ENCODE measurements at regions not wholly inside any gene's neighbourhood (a gene's known extent, or its start where the extent isn't known, plus 50 kb on each side); places are given as distances from the start of the nearest gene placed in this dataset.
"Not testable (repeated sequence)": the region's sequence is repeated elsewhere in the genome, so short reads cannot be mapped to it uniquely, and the experiment has no call there.

DNA sequence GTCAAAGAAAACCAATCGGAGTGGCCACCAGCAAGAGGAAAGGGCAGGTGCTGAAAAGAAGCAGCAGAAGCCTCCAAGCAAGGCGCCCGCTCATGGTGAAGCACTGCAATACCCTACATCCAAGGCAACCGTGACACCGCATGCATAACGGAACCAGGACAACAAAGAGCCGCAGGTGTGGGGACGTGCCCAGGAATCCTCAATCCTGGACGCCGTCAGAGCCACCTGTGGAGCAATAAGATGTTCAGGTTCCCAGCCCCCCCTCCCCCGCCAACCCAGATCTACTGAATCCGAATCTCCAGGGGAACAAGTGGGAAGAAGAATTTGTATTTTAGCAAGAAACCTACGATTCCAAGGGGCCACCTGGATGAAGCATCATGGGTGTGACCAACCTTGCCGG lies 70.8 kb downstream of the SHANK2 start:
- no peaks in the 10 kb centered on the region for H3K4me1 ChIP-seq (ENCODE audit: control insufficient read depth, insufficient read depth, low read length)
- intact Hi-C loops (cut with DNase I): no loop called here
- H3K4me3 ChIP-seq (ENCODE audit: low read length): no peak overlapping the region
- no peak for ATAC-seq
- WGBS: 84% methylated on average over 14 of the region's 14 CpGs
- no peaks in the 10 kb centered on the region for H3K9me3 ChIP-seq (ENCODE audit: control insufficient read depth, low read length)
- DNase-seq: no peak
- no peak overlapping the region for H3K27ac ChIP-seq (ENCODE audit: low read length)
- no peaks in the 10 kb centered on the region for H3K27me3 ChIP-seq (ENCODE audit: control insufficient read depth, insufficient read depth)

DNA sequence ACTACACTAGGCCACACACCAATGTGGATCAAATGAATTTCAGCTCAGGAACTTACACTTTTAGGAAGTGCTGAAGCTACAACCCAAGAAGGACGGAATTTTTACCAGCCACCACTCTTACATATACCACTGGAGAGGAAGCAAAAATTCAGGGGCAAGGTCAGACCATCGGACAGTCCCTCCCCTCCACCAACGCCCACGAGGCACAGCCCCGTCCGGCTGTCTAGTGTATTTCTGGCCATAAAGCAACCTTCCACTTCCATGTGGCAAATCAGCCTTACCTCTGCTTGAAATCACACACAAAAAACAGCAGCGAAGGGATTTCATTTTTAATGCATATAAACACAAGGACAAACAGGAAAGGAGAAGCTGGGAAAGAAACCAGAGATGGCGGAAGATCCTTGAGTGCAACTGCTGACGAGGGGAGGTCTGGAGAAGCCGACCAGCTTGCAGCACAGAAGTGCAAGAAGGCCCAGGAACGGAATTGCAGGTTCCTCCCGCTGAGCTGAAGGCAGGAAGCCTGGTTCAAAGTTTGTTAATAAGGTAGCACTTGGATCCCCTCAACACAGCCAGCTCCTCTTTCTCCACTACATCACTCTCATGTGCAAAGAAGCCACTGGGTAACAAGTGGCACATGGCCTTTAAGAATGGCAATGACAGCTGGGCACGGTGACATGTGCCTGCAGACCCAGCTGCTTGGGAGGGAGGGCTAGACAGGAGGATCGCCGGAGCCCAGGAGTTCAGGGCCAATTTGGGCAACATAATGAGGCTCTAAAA lies 71.5 kb downstream of the SHANK2 start:
- H3K9me3 ChIP-seq (ENCODE audit: control insufficient read depth, low read length): no peaks in the 10 kb centered on the region
- H3K27ac ChIP-seq (ENCODE audit: low read length): no peak overlapping the region
- H3K4me1 ChIP-seq (ENCODE audit: control insufficient read depth, insufficient read depth, low read length): no peaks in the 10 kb centered on the region
- no peaks in the 10 kb centered on the region for H3K27me3 ChIP-seq (ENCODE audit: control insufficient read depth, insufficient read depth)
- ATAC-seq: no peak
- H3K4me3 ChIP-seq (ENCODE audit: low read length): no peak overlapping the region
- 65% methylated on average over 15 of the region's 15 CpGs for WGBS
- DNase-seq: no peak
- intact Hi-C loops (cut with DNase I): no loop called here

DNA sequence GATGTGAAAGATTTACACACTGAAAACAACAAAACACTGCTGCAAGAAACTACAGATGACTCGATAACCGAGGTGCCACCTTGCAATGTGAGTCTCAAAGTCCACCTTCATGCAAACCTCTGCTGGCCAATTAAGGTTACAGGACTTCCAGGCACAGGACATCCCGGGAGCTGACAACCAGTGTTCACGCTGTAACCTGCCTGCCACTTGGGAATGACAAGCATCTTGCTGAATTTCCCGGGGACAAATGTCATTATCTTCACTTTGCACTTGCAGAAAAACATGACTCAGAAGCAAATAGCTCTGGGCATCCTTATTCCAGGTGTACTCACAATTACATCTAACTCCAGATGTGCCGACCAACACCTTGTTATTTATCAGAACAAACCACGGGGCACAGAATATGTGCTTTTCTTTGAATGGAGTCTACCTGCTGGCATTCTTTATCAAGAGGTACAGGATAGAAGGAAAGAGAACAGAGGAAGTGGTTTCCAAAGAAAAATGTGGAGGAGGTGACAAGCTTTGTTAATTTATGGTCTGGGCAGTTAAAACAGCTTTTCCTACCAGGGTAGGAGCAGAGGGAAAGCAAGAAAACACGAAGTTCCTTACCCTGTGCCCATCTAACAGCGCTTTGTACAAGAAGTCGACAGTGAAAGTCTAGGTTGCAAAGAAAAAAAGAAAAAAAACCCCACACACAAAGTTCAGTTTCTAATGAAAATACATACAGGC lies 72.3 kb downstream of the SHANK2 start:
- H3K9me3 ChIP-seq (ENCODE audit: control insufficient read depth, low read length): peaks cover 2% of the 10 kb centered on the region
- intact Hi-C loops (cut with DNase I): no loop called here
- H3K4me1 ChIP-seq (ENCODE audit: control insufficient read depth, insufficient read depth, low read length): no peaks in the 10 kb centered on the region
- no peaks in the 10 kb centered on the region for H3K27me3 ChIP-seq (ENCODE audit: control insufficient read depth, insufficient read depth)
- no peak for DNase-seq
- WGBS: 61% methylated on average over 10 of the region's 10 CpGs
- H3K4me3 ChIP-seq (ENCODE audit: low read length): no peak overlapping the region
- ATAC-seq: no peak
- H3K27ac ChIP-seq (ENCODE audit: low read length): no peak overlapping the region

DNA sequence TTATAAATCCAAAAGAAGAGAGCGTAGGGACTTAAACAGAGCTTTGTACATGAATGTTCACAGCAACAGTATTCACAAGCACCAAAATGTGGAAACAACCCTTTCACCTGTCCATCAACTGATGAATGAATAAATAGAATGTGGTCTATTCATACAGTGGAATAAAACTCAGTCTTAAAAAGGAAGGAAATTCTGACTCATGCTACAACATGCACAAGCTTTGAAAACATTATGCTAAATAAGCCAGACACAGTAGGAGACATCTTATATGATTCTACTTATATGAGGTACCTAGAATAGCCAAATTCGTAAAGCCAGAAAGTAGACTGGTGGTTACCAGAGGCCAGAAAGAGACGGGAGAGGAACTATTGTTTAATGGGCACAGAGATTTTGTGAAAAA lies 74.3 kb downstream of the SHANK2 start:
- ATAC-seq: no peak
- no peak overlapping the region for H3K4me3 ChIP-seq (ENCODE audit: low read length)
- 69% methylated on average over 3 of the region's 3 CpGs for WGBS

DNA sequence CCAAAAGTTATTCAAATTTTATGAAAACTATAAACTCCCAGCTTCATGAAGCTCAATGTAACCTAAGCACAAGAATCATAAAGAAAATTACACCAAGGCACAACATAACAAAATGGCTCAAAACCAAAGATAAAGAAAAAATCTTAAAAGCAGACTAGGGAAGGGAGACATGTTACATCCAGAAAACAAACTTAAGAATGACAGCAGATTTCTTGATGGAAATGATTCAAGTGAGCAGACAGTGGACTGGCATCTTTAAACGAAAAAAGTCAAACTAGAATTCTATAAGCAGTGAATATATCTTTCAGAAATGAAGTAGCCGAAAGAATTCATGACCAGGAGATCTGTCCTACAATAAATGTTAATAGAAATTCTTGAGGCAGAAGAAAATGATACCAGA lies 75.6 kb downstream of the SHANK2 start:
- intact Hi-C loops (cut with DNase I): no loop called here
- DNase-seq (no peak), ATAC-seq (no peak)
- H3K4me3 ChIP-seq (ENCODE audit: low read length): no peak overlapping the region
- H3K9me3 ChIP-seq (ENCODE audit: control insufficient read depth, low read length): peaks cover 2% of the 10 kb centered on the region
- WGBS: 89% methylated on average over 2 of the region's 2 CpGs
- no peak overlapping the region for H3K27ac ChIP-seq (ENCODE audit: low read length)
- no peaks in the 10 kb centered on the region for H3K4me1 ChIP-seq (ENCODE audit: control insufficient read depth, insufficient read depth, low read length)
- no peaks in the 10 kb centered on the region for H3K27me3 ChIP-seq (ENCODE audit: control insufficient read depth, insufficient read depth)

More for the DNA sequence above, 74.3 kb downstream of the SHANK2 start:
- DNase-seq: no peak
- Histone ChIP-seq H3K27ac (ENCODE audit: low read length) (no peak overlapping the region), H3K9me3 (ENCODE audit: control insufficient read depth, low read length) (peaks cover 2% of the 10 kb centered on the region), H3K27me3 (ENCODE audit: control insufficient read depth, insufficient read depth) (no peaks in the 10 kb centered on the region), H3K4me1 (ENCODE audit: control insufficient read depth, insufficient read depth, low read length) (no peaks in the 10 kb centered on the region)
- intact Hi-C loops (cut with DNase I): no loop called here

DNA sequence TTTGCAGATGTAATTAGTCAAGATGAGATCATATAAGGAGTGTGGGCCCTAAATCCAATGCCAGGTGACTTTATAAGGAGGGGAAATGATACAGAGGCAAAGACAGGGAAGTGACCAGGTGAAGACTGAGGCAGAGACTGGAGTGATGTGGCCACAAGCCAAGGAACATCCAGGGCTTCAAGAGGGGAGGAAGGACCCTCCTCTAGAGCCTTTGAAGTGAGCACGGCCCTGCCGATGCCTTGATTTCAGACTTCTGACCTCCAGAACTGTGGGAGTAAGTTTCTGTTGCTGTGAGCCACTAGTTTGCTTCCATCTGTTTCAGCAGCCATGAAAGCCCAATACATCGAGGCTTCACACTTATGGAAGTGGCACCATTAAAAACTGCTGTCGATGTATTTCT lies 78.7 kb downstream of the SHANK2 start:
- ATAC-seq (no peak), DNase-seq (no peak)
- Histone ChIP-seq H3K9me3 (ENCODE audit: control insufficient read depth, low read length) (peaks cover 2% of the 10 kb centered on the region), H3K27me3 (ENCODE audit: control insufficient read depth, insufficient read depth) (no peaks in the 10 kb centered on the region), H3K4me3 (ENCODE audit: low read length) (no peak overlapping the region), H3K4me1 (ENCODE audit: control insufficient read depth, insufficient read depth, low read length) (no peaks in the 10 kb centered on the region), H3K27ac (ENCODE audit: low read length) (no peak overlapping the region)
- intact Hi-C loops (cut with DNase I): no loop called here
- 78% methylated on average over 4 of the region's 4 CpGs for WGBS

DNA sequence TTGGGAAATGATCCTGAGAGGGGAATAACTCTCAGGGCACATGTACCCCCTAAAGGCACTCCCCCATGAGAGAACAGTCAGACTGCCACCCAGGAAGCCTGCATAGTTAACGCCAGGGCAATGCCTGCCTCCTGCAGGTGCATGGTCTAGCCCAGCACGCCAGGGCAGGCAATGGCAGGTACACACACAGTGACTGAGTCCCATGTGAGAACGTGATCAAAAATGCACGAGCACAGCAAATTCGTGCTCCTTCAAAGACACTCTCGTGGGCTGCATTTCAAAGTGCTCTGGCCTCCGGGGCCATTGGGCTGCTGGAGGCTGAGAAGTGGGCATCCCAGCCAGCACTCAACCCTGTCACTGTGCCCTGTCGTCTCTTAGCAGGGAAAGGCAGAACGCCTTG lies 79.7 kb downstream of the SHANK2 start:
- no peaks in the 10 kb centered on the region for H3K27me3 ChIP-seq (ENCODE audit: control insufficient read depth, insufficient read depth)
- DNase-seq (no peak), ATAC-seq (no peak)
- intact Hi-C loops (cut with DNase I): no loop called here
- H3K9me3 ChIP-seq (ENCODE audit: control insufficient read depth, low read length): peaks cover 2% of the 10 kb centered on the region
- WGBS: 83% methylated on average over 9 of the region's 9 CpGs
- H3K27ac ChIP-seq (ENCODE audit: low read length): no peak overlapping the region
- H3K4me1 ChIP-seq (ENCODE audit: control insufficient read depth, insufficient read depth, low read length): no peaks in the 10 kb centered on the region
- no peak overlapping the region for H3K4me3 ChIP-seq (ENCODE audit: low read length)

DNA sequence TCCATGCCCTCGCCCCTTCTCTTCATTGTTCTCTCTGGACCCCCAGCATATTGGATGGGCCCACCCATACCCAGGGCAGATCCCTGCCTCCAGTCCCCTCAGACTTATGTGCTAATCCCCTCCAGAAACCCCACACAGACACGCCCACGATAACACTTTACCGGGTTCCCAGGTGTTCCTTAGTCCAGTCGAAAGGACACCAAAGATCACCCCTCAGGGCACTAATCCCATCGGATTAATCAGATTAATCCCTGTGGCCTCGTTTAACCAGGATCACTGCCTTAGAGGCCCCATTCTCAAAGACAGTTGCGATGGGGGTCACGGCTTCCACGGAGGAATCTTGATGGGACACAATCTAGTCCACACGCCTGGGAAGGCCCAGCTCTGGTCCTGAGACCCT lies 80.8 kb downstream of the SHANK2 start:
- ATAC-seq (no peak), DNase-seq (no peak)
- intact Hi-C loops (cut with DNase I): no loop called here

DNA sequence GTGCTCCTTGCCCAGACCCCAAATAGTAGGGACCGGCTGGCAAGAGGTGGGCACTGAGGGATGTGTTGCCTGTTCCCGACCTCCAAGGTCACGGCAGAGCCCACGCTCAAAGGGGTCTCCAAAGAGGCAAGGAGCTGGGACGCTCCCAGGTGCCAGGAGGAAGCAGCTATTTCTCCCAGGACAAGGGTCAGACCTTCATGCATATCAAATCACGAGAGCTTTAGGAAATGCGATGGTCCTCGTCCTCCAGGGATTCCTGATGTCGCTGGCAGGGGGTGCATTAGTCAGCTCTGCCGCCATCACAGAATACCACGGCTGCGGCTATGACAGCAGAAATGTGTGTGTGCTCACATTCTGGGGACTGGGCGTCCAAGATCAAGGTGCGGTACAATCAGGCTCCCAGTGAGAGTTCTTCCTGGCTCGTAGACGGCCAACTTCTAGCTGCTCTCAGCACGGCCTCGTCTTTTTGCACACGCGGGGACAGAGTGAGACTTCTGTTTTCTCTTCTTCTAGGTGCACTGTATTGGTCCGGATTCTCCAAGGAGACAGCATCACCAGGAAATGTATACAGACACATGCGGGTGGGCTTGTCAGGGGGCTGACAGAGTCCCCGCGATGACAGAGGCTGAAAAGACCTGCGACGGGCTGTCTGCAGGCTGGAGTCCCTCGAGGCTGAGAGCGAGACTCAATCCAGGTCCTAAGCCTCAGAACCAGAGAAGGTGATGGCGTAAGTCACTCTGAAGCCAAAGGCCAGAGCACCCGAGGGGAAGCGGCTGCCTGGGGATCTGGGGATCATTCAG lies 81.6 kb downstream of the SHANK2 start:
- 84% methylated on average over 31 of the region's 31 CpGs for WGBS
- peaks cover 2% of the 10 kb centered on the region for H3K9me3 ChIP-seq (ENCODE audit: control insufficient read depth, low read length)
- DNase-seq: no peak
- ATAC-seq: no peak
- H3K27ac ChIP-seq (ENCODE audit: low read length): no peak overlapping the region
- H3K27me3 ChIP-seq (ENCODE audit: control insufficient read depth, insufficient read depth): no peaks in the 10 kb centered on the region
- no peak overlapping the region for H3K4me3 ChIP-seq (ENCODE audit: low read length)
- intact Hi-C loops (cut with DNase I): no loop called here
- H3K4me1 ChIP-seq (ENCODE audit: control insufficient read depth, insufficient read depth, low read length): no peaks in the 10 kb centered on the region

More for the DNA sequence above, 80.8 kb downstream of the SHANK2 start:
- Histone ChIP-seq H3K27ac (ENCODE audit: low read length) (no peak overlapping the region), H3K9me3 (ENCODE audit: control insufficient read depth, low read length) (peaks cover 2% of the 10 kb centered on the region), H3K4me3 (ENCODE audit: low read length) (no peak overlapping the region), H3K27me3 (ENCODE audit: control insufficient read depth, insufficient read depth) (no peaks in the 10 kb centered on the region), H3K4me1 (ENCODE audit: control insufficient read depth, insufficient read depth, low read length) (no peaks in the 10 kb centered on the region)
- 90% methylated on average over 11 of the region's 11 CpGs for WGBS

DNA sequence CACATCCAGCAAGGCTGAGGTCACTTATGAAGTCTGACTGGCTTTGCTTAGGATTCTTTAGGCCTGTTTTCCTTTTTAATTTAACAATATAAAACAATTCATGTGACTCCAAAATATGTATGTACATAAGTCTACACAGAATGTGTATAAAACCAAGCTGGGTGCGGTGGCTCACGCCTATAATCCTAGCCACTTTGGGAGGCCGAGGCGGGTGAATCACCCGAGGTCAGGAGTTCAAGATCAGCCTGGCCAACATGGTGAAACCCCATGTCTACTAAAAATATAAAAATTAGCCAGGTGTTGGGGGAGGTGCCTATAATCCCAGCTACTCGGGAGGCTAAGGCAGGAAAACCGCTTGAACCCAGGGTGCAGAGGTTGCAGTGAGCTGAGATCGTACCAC lies 83.1 kb downstream of the SHANK2 start:
- ATAC-seq: no peak
- intact Hi-C loops (cut with DNase I): no loop called here
- Histone ChIP-seq H3K9me3 (ENCODE audit: control insufficient read depth, low read length) (no peaks in the 10 kb centered on the region), H3K27me3 (ENCODE audit: control insufficient read depth, insufficient read depth) (no peaks in the 10 kb centered on the region), H3K27ac (ENCODE audit: low read length) (no peak overlapping the region), H3K4me1 (ENCODE audit: control insufficient read depth, insufficient read depth, low read length) (no peaks in the 10 kb centered on the region), H3K4me3 (ENCODE audit: low read length) (no peak overlapping the region)
- 81% methylated on average over 8 of the region's 8 CpGs for WGBS
- DNase-seq: no peak

DNA sequence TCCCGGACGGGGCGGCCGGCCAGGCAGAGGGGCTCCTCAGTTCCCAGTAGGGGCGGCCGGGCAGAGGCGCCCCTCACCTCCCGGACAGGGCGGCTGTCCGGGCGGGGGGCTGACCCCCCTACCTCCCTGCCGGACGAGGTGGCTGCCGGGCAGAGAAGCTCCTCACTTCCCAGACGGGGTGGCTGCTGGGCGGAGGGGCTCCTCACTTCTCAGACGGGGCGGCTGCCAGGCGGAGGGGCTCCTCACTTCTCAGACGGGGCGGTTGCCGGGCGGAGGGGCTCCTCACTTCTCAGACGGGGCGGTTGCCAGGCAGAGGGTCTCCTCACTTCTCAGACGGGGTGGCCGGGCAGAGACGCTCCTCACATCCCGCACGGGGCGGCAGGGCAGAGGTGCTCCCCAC lies 84.6 kb downstream of the SHANK2 start:
- H3K4me3 ChIP-seq (ENCODE audit: low read length); H3K4me1 ChIP-seq (ENCODE audit: control insufficient read depth, insufficient read depth, low read length); H3K27me3 ChIP-seq (ENCODE audit: control insufficient read depth, insufficient read depth); intact Hi-C loops (cut with DNase I); ATAC-seq; DNase-seq; H3K9me3 ChIP-seq (ENCODE audit: control insufficient read depth, low read length); H3K27ac ChIP-seq (ENCODE audit: low read length): not testable (repeated sequence)
- 94% methylated on average over 17 of the region's 31 CpGs for WGBS
